K562 (cell line): ENCODE measurements at regions not wholly inside any gene's neighbourhood (a gene's known extent, or its start where the extent isn't known, plus 50 kb on each side); places are given as distances from the start of the nearest gene placed in this dataset.
A peak's percentile ranks its signal among the peaks of the same experiment; 100 is the strongest.

Experiments used
- ARHGAP35 ChIP-seq: fragments of 450-650 bp; IDR thresholded peaks from 2 replicates; pipeline ENCODE4 v1.6.1; 2018; ENCODE audit not compliant: partially characterized antibody
- CBX1 ChIP-seq: sonication (generic); IDR thresholded peaks from 2 replicates; pipeline ENCODE4 v1.6.1; 2016; ENCODE audit warnings: antibody characterized with exemption, low read depth, mild to moderate bottlenecking
- CHCHD3 ChIP-seq: fragments of 250-450 bp; sonication (Bioruptor Pico); IDR thresholded peaks from 2 replicates; pipeline ENCODE4 v2.1.2; 2022; ENCODE audit warnings: mild to moderate bottlenecking
- COPS2 ChIP-seq: fragments of 450-650 bp; conservative IDR thresholded peaks from 2 replicates; pipeline ENCODE4 v1.6.1; 2016; ENCODE audit warnings: mild to moderate bottlenecking, moderate library complexity
- FOXM1 ChIP-seq, 2 experiments: fragments of 450-650 bp in 1 of 2; sonication (generic) in 1 of 2; formaldehyde crosslinking in 1 of 2; IDR thresholded peaks; 2 replicates each; pipeline versions ENCODE4 v1.6.1 to v1.9.0; 2017 to 2022; ENCODE audit warnings: low read depth in 2 of 2, mild to moderate bottlenecking in 2 of 2, missing genetic modification reagents in 1 of 2, moderate library complexity in 1 of 2
- GABPA ChIP-seq: fragments of 200-800 bp; sonication (Bioruptor generic); conservative IDR thresholded peaks from 2 replicates; pipeline ENCODE4 v1.6.1; 2016; ENCODE audit warnings: low read depth, missing genetic modification characterization, missing compliant biosample characterization
- L3MBTL2 ChIP-seq: fragments of 450-650 bp; IDR thresholded peaks from 2 replicates; pipeline ENCODE4 v1.6.1; 2016; ENCODE audit warnings: mild to moderate bottlenecking, moderate library complexity
- XRCC5 ChIP-seq: fragments of 200-400 bp; formaldehyde crosslinking; IDR thresholded peaks from 2 replicates; pipeline ENCODE4 v1.6.1; 2017; ENCODE audit warnings: low read depth, mild to moderate bottlenecking, low read length
- ZNF197 ChIP-seq: fragments of 200-800 bp; sonication (Bioruptor generic); IDR thresholded peaks from 2 replicates; pipeline ENCODE4 v1.6.1; 2016; ENCODE audit warnings: low read depth, missing genetic modification characterization, missing compliant biosample characterization
- ZNF766 ChIP-seq: fragments of 200-800 bp; sonication (Bioruptor generic); conservative IDR thresholded peaks from 2 replicates; pipeline ENCODE4 v1.6.1; 2016; ENCODE audit warnings: missing genetic modification characterization, missing compliant biosample characterization
- TF ChIP-seq, protein P1 (sequence below), 2 experiments: fragments of 450-650 bp in 1 of 2; IDR thresholded peaks; 2 replicates each; pipeline ENCODE4 v1.6.1; 2011 to 2017; ENCODE audit warnings: low read depth in 2 of 2, antibody characterized with exemption in 1 of 2, borderline replicate concordance in 1 of 2, low read length in 1 of 2, mild to moderate bottlenecking in 1 of 2, mixed read lengths in 1 of 2; ENCODE audit not compliant: control insufficient read depth in 1 of 2
- TF ChIP-seq, protein P2 (sequence below): fragments of 450-650 bp; IDR thresholded peaks from 2 replicates; pipeline ENCODE4 v1.6.1; 2016; ENCODE audit warnings: low read depth
- TF ChIP-seq, protein P3 (sequence below): IDR thresholded peaks from 2 replicates; pipeline ENCODE4 v1.6.1; 2011; ENCODE audit warnings: borderline replicate concordance, low read depth, mild to moderate bottlenecking, moderate library complexity, low read length; ENCODE audit not compliant: insufficient read depth, poor library complexity, severe bottlenecking

DNA sequence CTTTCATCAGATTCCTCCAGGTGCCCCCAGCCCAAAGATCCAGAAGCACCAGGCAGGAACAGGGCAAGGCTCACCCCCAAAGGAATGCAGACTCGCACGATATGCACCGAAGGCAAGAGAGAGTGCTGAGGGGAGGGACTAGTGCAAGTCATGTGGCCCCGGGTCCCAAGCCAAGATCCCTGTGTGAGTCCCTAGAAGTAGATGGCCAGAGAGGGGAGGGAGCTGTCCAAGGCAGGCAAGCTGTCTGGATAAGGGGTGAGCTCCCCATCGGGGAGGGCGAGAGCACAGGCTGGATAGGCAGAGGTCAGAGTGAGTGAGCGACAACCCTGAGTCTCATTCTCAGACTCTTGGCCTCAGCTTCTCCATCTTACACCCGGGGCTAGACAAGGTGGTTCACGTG lies 171.5 kb upstream of the LINGO1 start (continued):
- TF ChIP-seq, protein P1, sequence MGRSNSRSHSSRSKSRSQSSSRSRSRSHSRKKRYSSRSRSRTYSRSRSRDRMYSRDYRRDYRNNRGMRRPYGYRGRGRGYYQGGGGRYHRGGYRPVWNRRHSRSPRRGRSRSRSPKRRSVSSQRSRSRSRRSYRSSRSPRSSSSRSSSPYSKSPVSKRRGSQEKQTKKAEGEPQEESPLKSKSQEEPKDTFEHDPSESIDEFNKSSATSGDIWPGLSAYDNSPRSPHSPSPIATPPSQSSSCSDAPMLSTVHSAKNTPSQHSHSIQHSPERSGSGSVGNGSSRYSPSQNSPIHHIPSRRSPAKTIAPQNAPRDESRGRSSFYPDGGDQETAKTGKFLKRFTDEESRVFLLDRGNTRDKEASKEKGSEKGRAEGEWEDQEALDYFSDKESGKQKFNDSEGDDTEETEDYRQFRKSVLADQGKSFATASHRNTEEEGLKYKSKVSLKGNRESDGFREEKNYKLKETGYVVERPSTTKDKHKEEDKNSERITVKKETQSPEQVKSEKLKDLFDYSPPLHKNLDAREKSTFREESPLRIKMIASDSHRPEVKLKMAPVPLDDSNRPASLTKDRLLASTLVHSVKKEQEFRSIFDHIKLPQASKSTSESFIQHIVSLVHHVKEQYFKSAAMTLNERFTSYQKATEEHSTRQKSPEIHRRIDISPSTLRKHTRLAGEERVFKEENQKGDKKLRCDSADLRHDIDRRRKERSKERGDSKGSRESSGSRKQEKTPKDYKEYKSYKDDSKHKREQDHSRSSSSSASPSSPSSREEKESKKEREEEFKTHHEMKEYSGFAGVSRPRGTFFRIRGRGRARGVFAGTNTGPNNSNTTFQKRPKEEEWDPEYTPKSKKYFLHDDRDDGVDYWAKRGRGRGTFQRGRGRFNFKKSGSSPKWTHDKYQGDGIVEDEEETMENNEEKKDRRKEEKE (IDR thresholded peaks at IDR 0.05; ENCODE audit: borderline replicate concordance in 1 of 2, control insufficient read depth in 1 of 2, low read depth in 2 of 2, low read length in 1 of 2) = no peak
- TF ChIP-seq ARHGAP35 = no peak
- TF ChIP-seq ZNF197 = no peak
- TF ChIP-seq FOXM1 (IDR thresholded peaks at IDR 0.05; ENCODE audit: low read depth) = no peak
- TF ChIP-seq FOXM1 (CRISPR knock-in tag; IDR thresholded peaks at IDR 0.05; ENCODE audit: low read depth) = no peak
- TF ChIP-seq, protein P2, sequence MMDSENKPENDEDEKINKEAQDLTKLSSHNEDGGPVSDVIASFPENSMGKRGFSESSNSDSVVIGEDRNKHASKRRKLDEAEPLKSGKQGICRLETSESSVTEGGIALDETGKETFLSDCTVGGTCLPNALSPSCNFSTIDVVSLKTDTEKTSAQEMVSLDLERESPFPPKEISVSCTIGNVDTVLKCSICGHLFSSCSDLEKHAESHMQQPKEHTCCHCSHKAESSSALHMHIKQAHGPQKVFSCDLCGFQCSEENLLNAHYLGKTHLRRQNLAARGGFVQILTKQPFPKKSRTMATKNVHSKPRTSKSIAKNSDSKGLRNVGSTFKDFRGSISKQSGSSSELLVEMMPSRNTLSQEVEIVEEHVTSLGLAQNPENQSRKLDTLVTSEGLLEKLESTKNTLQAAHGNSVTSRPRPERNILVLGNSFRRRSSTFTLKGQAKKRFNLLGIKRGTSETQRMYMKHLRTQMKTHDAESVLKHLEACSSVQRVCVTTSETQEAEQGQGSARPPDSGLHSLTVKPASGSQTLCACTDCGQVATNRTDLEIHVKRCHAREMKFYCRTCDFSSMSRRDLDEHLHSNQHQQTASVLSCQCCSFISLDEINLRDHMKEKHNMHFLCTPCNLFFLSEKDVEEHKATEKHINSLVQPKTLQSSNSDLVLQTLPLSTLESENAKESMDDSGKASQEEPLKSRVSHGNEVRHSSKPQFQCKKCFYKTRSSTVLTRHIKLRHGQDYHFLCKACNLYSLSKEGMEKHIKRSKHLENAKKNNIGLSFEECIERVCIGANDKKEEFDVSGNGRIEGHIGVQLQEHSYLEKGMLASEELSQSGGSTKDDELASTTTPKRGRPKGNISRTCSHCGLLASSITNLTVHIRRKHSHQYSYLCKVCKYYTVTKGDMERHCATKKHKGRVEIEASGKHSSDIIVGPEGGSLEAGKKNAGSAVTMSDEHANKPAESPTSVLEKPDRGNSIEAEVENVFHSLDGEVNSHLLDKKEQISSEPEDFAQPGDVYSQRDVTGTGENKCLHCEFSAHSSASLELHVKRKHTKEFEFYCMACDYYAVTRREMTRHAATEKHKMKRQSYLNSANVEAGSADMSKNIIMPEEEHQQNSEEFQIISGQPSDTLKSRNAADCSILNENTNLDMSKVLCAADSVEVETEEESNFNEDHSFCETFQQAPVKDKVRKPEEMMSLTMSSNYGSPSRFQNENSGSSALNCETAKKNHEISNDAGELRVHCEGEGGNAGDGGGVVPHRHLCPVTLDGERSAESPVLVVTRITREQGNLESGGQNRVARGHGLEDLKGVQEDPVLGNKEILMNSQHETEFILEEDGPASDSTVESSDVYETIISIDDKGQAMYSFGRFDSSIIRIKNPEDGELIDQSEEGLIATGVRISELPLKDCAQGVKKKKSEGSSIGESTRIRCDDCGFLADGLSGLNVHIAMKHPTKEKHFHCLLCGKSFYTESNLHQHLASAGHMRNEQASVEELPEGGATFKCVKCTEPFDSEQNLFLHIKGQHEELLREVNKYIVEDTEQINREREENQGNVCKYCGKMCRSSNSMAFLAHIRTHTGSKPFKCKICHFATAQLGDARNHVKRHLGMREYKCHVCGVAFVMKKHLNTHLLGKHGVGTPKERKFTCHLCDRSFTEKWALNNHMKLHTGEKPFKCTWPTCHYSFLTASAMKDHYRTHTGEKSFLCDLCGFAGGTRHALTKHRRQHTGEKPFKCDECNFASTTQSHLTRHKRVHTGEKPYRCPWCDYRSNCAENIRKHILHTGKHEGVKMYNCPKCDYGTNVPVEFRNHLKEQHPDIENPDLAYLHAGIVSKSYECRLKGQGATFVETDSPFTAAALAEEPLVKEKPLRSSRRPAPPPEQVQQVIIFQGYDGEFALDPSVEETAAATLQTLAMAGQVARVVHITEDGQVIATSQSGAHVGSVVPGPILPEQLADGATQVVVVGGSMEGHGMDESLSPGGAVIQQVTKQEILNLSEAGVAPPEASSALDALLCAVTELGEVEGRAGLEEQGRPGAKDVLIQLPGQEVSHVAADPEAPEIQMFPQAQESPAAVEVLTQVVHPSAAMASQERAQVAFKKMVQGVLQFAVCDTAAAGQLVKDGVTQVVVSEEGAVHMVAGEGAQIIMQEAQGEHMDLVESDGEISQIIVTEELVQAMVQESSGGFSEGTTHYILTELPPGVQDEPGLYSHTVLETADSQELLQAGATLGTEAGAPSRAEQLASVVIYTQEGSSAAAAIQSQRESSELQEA = no peak
- TF ChIP-seq COPS2 = no peak
- TF ChIP-seq XRCC5 = no peak
- no peak for TF ChIP-seq L3MBTL2
- TF ChIP-seq CBX1 = no peak
- TF ChIP-seq ZNF766 (CRISPR knock-in tag) = peak; percentile 26; the same call in 1 of the 2 replicates
- TF ChIP-seq, protein P3, sequence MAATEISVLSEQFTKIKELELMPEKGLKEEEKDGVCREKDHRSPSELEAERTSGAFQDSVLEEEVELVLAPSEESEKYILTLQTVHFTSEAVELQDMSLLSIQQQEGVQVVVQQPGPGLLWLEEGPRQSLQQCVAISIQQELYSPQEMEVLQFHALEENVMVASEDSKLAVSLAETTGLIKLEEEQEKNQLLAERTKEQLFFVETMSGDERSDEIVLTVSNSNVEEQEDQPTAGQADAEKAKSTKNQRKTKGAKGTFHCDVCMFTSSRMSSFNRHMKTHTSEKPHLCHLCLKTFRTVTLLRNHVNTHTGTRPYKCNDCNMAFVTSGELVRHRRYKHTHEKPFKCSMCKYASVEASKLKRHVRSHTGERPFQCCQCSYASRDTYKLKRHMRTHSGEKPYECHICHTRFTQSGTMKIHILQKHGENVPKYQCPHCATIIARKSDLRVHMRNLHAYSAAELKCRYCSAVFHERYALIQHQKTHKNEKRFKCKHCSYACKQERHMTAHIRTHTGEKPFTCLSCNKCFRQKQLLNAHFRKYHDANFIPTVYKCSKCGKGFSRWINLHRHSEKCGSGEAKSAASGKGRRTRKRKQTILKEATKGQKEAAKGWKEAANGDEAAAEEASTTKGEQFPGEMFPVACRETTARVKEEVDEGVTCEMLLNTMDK = no peak
- TF ChIP-seq GABPA (tag) = no peak
- no peak for TF ChIP-seq CHCHD3 (CRISPR knock-in tag)
